ENCODE measurements at regions not wholly inside any gene's neighbourhood (a gene's known extent, or its start where the extent isn't known, plus 50 kb on each side); places are given as distances from the start of the nearest gene placed in this dataset.

- no peak for DNase-seq
These were observed 398.6 kb upstream of the ADAMTSL1 start for GRCh38 chr9:18075253-18075952.

- no peak for DNase-seq
These were observed 395.8 kb upstream of the ADAMTSL1 start for GRCh38 chr9:18077941-18078678.

DNA sequence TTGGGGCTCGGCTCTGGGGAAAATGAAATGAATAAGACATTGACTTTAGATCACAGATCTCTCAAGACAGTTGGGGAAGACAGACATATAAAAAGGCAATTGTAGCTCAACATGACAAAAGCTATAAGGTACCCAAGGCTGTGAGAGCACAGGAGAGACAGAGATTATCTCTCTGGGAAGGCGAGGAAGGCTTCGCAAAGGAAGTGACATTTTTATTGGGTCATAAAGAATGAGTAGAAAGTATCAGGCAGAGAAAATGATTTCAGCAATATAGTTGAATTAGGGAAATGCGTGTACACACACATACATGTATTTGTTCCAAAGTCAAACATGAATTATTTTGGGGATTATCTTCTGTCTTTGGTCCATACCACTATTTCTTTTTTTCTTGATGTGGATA is 381.8 kb upstream of the ADAMTSL1 start:
- DNase-seq, result no peak

GRCh38 chr9:18106006-18106560 is 367.9 kb upstream of the ADAMTSL1 start:
- no peak for DNase-seq

DNA sequence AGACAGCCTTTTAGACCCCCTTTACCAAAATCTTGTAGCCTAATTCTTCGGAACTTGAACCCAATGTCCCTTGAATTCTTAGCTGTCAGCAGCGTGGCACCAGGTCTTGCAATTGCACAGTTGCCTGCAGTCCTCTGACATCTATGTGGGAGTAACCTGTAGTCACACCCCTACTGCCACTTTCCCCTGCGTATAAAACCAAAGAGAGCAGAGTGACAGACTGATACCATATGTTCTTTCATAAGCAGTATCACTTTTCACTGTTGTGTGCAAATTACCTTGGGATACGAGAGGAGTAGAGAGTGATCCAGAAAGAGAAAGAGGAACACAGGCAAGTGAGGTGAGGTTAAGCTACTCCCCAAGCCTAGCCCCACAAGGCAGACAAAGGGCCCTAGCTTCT is 364.3 kb upstream of the ADAMTSL1 start:
- no peak for DNase-seq

GRCh38 chr9:18111146-18111545 is 362.8 kb upstream of the ADAMTSL1 start:
- no peak for DNase-seq

GRCh38 chr9:18114559-18115475 is 359.1 kb upstream of the ADAMTSL1 start:
- no peak for DNase-seq

GRCh38 chr9:18118268-18118667 is 355.7 kb upstream of the ADAMTSL1 start:
- DNase-seq, result no peak

DNA sequence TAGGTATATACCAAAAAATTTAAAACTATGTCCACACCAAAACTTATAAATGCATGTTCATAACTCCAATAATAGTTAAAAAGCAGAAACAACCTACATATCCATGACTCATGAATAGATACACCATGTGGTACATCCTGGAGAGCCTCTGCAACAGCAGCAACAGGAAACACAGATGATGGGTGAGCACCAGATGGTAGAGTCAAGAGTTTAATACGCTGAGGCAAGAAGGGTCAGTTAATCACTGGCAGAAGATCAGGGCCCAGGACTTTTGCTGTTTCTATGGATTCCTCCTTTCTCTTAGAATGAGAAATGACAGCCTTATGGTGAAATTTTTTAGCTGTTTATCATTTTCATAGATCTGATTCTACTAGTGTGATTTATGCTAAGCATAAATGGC is 351.8 kb upstream of the ADAMTSL1 start:
- DNase-seq, result no peak

- DNase-seq, result no peak
These were observed 349.2 kb upstream of the ADAMTSL1 start for GRCh38 chr9:18124760-18125159.

DNA sequence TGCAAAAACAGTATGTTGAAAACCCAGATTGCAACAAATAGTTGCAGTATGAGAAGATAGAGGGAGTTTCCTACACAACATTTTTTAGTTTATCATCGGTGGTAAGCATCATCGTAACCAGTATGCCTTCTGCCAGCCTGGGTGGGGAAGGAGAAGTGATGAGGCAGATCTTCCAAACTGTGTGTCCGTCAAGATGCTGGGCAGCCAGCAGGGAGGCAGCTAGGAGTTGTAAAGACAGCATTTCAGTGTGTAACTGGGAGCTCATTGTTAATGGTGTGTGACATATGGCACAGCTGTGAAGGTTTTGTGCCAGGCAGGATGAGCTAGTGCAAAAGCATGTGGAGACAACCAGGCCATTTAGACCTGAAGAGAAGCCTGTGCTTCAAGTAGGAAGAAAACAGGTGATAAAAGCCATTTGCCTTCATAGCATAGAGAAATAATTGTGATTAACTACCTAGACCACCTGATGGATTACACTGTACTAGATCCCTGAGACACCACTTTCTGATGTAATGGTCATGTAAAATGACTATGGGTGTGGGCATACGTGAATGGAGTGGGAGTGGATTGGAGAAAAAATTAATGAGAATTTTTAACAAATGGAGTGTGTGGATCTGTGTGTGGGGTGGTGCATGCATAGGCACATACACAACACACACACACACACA is 347.0 kb upstream of the ADAMTSL1 start:
- DNase-seq, result no peak

DNA sequence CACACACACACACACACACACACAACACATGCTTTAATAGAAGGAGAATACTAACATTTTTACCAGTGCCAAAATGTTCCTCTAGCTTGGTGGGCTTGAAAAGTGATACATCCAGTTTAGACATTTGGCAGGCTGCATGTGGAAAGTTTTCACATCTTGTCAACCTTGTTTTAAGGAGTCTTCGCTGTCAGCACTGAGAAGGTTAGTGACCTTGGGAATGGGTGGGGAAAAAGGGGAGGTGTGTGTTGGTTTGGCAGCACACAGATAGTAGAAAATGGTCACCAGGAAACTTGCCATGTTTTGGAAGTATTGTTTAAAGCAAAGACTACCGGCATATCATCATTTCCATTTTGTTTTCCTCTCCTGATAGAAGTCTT is 346.5 kb upstream of the ADAMTSL1 start:
- no peak for DNase-seq

GRCh38 chr9:18129809-18130334 is 344.1 kb upstream of the ADAMTSL1 start:
- no peak for DNase-seq

DNA sequence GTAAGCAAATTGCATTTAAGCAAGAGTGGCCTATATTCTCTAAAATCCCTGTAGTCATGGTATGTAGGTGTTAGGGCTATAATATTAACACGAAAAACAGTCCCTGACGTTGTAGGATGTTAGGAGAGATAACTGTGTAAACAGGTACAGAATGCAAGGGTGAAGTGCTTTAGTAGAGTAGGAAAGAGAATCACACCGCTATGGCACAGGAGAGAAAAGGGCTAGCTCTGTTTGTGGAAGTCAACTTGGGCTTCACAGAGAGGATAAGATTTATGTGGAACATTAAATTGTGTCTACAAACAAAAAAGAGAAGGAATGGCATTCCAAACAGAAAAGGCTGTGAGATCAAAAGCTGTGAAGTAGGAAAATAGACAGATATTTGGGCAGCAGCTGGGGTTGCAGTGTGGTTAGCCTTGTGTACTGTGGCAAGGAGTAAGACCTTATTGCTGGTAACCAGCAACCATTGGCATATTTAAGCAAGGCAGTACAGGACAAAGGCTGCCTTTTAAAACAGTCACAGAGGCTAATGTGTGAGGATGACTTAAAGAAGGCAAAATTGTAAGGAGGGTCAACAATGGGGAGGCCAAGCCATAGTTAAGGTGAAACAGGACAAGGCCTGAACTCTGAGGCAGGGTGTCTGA is 337.5 kb upstream of the ADAMTSL1 start:
- DNase-seq, result no peak

GRCh38 chr9:18137815-18138214 is 336.1 kb upstream of the ADAMTSL1 start:
- no peak for DNase-seq

DNA sequence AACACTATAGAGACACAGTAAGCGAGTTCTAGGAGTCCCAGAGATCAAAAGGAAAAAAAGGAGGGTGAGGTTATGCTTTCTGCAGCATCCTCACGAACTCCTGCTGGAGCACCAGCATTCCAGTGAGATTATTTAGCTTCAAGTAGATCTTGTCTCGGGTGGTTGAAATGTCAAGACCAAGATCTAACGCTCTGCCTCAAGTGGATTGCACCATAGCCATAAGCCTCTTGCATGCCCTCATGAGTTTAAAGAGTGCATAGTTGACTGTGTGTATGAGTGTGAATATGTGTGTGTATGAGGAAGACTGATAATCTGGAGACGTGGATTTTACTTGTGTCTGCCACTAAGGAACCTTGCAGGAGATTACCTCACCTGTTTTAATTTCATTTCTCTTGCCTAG is 335.3 kb upstream of the ADAMTSL1 start:
- DNase-seq, result no peak

- no peak for DNase-seq
These were observed 332.3 kb upstream of the ADAMTSL1 start for GRCh38 chr9:18141681-18142080.

GRCh38 chr9:18143073-18143745 is 330.7 kb upstream of the ADAMTSL1 start:
- DNase-seq, result no peak

DNA sequence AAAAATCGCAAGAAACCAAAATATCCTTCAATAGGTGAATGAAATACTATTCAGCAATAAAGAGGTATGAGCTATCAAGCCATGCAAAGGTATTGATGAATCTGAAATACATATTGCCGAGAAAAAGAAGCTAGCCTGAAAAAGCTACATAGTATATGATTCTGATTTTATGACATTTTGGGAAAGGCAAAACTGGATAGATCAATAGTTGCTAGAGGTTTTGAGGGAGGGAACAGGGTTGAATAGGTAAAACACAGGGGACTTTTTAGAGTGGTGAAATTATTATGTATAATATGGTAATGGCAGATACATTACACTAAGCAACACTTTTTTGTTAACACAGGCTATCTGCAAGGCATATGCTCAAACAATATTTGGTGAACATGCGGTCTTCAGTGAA is 327.6 kb upstream of the ADAMTSL1 start:
- DNase-seq, result no peak

DNA sequence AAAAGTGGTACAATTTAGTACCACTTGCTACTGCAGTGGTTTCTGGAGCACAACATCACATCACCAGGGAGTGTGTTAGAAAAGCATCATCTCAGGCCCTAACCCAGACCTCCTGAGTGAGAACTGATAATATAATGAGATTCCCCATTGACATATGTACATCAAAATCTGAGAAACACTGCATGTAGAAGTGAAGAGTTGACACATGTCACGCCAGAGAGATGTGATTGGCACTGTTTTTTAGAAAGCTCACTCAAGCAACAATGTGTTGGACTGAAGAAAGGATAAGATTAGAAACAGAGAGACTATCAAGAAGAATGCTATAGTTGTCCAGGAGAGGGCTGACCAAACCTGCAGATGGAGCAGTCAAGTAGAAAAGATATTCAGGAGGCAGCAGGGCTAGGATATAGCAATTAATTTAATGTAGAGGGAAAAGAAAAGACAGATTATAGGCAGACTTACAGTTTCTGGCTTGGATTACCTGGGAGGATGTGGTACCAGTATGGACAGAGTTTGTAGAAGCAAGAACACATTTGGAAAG is 324.4 kb upstream of the ADAMTSL1 start:
- DNase-seq, result no peak

DNA sequence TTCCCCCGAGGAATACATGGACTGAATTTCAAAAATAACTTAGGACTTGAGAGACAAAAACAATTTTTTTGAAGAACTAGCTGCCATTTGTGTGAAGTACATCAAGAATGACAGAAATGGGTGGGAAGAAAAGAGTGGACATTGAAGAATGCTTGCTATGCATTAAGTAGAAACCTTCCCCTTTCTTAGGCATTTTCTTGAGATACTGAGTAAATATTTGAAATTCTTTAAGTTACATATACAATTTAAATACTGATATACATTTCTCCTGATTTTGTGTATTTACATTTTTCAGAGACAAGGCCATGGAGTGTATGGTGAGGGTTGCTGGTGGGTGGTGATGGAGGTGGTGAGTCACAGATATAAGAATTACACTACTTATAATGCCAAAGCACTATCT is 319.3 kb upstream of the ADAMTSL1 start:
- DNase-seq, result no peak

Measured in effector CD8-positive, alpha-beta T cell (primary cell).